ENCODE measurements at regions not wholly inside any gene's neighbourhood (a gene's known extent, or its start where the extent isn't known, plus 50 kb on each side); places are given as distances from the start of the nearest gene placed in this dataset.

DNA sequence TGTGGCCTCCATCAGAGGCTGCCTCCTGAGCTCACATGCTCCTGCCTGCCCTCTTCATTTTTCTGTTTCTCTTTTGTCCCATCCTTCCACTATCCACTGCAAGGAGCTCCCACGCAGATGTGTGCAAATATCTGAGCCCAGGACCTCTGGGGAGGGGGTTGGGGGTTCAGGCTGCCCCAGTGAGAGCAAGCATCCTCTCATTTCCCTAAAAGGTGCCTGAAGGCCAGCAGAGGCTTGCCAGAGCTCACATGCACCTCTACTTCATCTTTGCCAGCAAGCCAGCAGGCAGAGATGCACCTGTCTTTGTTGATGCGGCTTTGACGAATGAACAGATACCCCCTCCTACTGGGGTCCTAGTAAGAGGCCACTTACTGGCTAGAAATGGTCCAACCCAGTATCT, 128.8 kb downstream of the FGF9 start:
- 87 to 94% (median 90%) methylated on average over 3 of the region's 3 CpGs for WGBS, 4 donors
- Histone ChIP-seq H3K4me3 (no peak overlapping the region), H3K9me3 (no peaks in the 10 kb centered on the region), H3K4me1 (no peaks in the 10 kb centered on the region), H3K27me3 (no peaks in the 10 kb centered on the region), H3K36me3 (no peaks in the 10 kb centered on the region), H3K27ac (no peak overlapping the region)
- DNase-seq (no peak), ATAC-seq (no peak)
- intact Hi-C loops (cut with DNase I), result no loop called here
- TF ChIP-seq, protein P1, sequence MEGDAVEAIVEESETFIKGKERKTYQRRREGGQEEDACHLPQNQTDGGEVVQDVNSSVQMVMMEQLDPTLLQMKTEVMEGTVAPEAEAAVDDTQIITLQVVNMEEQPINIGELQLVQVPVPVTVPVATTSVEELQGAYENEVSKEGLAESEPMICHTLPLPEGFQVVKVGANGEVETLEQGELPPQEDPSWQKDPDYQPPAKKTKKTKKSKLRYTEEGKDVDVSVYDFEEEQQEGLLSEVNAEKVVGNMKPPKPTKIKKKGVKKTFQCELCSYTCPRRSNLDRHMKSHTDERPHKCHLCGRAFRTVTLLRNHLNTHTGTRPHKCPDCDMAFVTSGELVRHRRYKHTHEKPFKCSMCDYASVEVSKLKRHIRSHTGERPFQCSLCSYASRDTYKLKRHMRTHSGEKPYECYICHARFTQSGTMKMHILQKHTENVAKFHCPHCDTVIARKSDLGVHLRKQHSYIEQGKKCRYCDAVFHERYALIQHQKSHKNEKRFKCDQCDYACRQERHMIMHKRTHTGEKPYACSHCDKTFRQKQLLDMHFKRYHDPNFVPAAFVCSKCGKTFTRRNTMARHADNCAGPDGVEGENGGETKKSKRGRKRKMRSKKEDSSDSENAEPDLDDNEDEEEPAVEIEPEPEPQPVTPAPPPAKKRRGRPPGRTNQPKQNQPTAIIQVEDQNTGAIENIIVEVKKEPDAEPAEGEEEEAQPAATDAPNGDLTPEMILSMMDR (IDR thresholded peaks at IDR 0.05), result no peak

DNA sequence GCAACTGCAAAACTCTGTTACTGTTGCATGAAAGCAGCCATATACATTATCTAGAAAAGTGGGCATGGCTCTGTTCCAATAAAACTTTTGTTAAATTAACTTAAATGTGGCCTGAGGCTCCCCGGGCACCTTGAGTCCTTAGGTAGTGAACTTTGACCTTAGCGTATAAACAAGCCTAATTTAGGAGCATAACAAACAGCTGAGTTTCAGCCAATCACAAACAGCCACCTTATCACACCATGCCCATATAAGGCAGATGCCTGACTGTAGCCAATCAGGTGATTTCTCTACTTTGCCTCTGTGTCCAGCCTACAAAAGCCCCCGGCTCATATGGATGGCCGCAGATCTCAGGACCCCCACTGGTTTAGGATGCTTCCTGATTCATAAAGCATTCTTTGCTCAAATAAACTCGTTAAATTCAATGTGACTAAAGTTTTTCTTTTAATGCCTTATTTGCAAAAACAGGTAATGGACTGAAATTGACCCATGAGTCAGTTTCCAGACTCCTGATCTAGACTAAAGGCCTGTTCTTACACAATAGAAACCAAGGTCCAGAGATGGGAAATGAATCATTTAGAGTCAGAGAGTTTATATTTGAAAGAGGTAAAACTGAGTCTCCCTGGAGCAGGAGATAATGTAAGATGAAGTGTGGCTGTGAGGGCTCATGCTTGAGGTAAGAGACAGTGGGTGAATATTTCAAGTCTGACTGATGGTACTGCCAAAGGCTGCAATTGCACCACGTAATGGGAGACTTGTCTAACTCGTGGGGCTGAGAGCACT, 130.2 kb downstream of the FGF9 start:
- intact Hi-C loops (cut with DNase I), result no loop called here
- no peaks in the 10 kb centered on the region for H3K9me3 ChIP-seq
- TF ChIP-seq, protein P1 (IDR thresholded peaks at IDR 0.05), result no peak
- DNase-seq (no peak), ATAC-seq (no peak)
- no peaks in the 10 kb centered on the region for H3K4me1 ChIP-seq
- 76 to 85% (median 82%) methylated on average over 7 of the region's 7 CpGs for WGBS, 4 donors
- no peak overlapping the region for H3K4me3 ChIP-seq
- no peaks in the 10 kb centered on the region for H3K27me3 ChIP-seq
- no peaks in the 10 kb centered on the region for H3K36me3 ChIP-seq
- H3K27ac ChIP-seq, result no peak overlapping the region

DNA sequence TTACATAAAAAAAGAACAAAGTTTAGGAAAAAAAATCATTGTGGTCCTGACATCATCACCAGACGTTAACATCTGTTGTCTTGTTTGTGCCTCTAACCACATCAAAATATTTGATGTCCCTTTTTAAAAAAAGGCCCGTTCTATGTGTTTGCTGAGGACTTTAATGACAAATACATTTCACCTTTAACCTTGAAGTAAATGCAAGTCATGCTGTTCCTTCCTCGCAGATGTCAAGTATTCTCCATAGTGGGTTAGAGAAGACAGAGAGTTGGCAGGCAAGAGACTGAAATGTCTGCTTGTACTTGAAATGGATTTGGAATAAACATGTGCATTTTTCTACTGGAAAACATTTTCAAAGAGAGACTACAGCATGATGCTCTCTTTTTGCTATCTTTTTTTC, 134.9 kb downstream of the FGF9 start:
- Histone ChIP-seq H3K27me3 (no peaks in the 10 kb centered on the region), H3K36me3 (no peaks in the 10 kb centered on the region), H3K4me1 (no peaks in the 10 kb centered on the region), H3K27ac (no peak overlapping the region), H3K4me3 (no peak overlapping the region), H3K9me3 (peaks cover 0 to 10% (median 0%) of the 10 kb centered on the region in 12 donors)
- DNase-seq (no peak), ATAC-seq (no peak)
- 60 to 69% (median 66%) methylated on average over 3 of the region's 3 CpGs for WGBS, 4 donors
- TF ChIP-seq, protein P1 (IDR thresholded peaks at IDR 0.05), result no peak
- no peak for TF ChIP-seq POLR2A (IDR thresholded peaks at IDR 0.05)
- intact Hi-C loops (cut with DNase I), result no loop called here

DNA sequence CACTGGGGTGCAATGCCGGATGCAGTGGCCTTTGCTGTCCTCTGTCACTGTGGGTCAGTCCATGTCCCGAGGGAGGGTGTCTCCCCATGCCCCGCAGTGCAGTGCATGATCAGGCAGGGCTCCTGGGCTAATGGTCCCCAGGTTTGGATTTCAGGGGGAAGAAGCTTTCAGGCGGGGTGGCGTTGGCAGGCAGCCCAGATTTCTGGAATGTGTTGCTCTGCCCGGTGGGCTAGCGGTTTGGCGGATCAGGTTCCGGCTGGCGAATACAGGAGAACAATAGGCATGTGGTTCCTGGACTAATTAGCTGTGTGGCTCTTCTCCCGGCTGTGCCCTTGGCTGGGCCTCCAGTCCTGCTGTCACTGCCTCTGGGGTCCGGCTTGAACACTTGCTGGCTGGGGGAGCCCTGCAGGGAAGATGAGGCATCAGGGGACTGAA, 141.3 kb downstream of the FGF9 start:
- Histone ChIP-seq H3K27ac (no peak overlapping the region), H3K4me3 (no peak overlapping the region), H3K9me3 (peaks cover 0 to 8% (median 0%) of the 10 kb centered on the region in 12 donors), H3K36me3 (no peaks in the 10 kb centered on the region), H3K4me1 (no peaks in the 10 kb centered on the region), H3K27me3 (no peaks in the 10 kb centered on the region)
- WGBS, 4 donors, result 43 to 67% (median 52%) methylated on average over 10 to 12 of the region's 12 CpGs
- intact Hi-C loops (cut with DNase I), result no loop called here
- no peak for TF ChIP-seq POLR2A (IDR thresholded peaks at IDR 0.05)
- TF ChIP-seq, protein P1 (IDR thresholded peaks at IDR 0.05), result no peak
- ATAC-seq (no peak), DNase-seq (no peak)
